22Rv1 (cell line): ENCODE measurements at regions not wholly inside any gene's neighbourhood (a gene's known extent, or its start where the extent isn't known, plus 50 kb on each side); places are given as distances from the start of the nearest gene placed in this dataset.

Experiments
- H3K27ac ChIP-seq: fragments of 450-650 bp; 2 replicates; pipeline ENCODE4 v1.5.1; 2017
- ZFX ChIP-seq: fragments of 450-650 bp; IDR thresholded peaks from 2 replicates; pipeline ENCODE4 v1.6.1; 2017; ENCODE audit warnings: antibody characterized with exemption, borderline replicate concordance
- TF ChIP-seq, protein P1 (sequence below): fragments of 450-650 bp; IDR thresholded peaks from 2 replicates; pipeline ENCODE4 v1.5.1; 2017; ENCODE audit warnings: mild to moderate bottlenecking

DNA sequence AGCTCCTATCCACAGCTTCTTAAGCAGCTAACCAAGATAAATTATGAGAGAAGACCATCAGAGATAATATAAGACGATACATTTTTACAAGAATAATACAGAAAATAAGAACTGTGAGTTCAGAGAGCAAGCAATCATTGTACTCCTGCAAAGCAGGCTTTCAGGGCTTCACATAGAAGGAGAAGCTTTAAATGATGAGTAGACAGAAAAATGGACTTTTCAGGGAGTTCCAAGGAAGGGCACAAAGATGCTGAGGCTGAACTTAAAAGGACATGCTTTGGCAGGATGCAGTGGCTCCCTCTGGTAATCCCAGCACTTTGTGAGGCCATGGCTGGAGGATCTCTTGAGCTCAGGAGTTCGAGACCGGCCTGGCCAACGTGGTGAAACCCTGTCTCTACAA, 159.5 kb downstream of the POU4F1 start:
- no peak overlapping the region for H3K27ac ChIP-seq
- TF ChIP-seq, protein P1, sequence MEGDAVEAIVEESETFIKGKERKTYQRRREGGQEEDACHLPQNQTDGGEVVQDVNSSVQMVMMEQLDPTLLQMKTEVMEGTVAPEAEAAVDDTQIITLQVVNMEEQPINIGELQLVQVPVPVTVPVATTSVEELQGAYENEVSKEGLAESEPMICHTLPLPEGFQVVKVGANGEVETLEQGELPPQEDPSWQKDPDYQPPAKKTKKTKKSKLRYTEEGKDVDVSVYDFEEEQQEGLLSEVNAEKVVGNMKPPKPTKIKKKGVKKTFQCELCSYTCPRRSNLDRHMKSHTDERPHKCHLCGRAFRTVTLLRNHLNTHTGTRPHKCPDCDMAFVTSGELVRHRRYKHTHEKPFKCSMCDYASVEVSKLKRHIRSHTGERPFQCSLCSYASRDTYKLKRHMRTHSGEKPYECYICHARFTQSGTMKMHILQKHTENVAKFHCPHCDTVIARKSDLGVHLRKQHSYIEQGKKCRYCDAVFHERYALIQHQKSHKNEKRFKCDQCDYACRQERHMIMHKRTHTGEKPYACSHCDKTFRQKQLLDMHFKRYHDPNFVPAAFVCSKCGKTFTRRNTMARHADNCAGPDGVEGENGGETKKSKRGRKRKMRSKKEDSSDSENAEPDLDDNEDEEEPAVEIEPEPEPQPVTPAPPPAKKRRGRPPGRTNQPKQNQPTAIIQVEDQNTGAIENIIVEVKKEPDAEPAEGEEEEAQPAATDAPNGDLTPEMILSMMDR: no peak
- TF ChIP-seq ZFX: no peak

DNA sequence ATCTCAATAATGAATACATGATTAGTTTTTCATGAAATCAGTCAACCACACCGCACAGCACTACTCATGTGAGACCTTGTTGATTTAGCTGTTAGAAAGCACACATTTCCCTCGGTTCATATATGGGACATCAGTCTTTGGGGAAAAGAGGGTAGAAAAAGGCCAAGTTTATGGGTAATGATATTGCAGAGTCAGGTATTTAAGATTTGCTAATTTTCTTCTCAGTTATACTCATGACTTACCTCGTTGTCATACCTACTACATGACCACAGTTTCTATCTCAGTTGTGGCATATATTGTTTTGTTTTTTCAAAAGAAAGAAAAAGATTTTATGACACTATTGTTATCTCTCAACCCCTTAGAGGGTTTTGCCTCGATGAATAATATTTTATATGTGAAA, 165.6 kb downstream of the POU4F1 start:
- TF ChIP-seq, protein P1: no peak
- no peak for TF ChIP-seq ZFX
- H3K27ac ChIP-seq: no peak overlapping the region

DNA sequence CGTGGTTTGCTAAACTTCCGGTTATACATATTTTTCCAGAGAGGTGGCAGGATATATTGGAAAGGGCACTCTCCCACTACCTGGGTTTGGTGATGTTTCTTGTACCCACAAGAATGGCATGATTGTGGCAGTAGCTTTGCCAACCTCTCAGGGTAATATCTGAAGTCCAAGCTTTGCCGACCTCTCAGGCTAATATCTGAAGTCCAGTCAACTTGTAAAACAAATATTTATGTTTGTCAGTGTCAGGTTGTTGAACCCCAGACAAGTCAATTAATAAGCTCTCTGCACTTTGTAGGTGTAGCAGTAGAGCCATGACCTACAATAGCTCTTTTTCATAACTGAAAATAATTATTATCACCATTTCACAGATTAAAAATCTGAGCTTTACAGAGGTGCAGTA, 167.0 kb downstream of the POU4F1 start:
- no peak for TF ChIP-seq ZFX
- TF ChIP-seq, protein P1: no peak
- no peak overlapping the region for H3K27ac ChIP-seq

DNA sequence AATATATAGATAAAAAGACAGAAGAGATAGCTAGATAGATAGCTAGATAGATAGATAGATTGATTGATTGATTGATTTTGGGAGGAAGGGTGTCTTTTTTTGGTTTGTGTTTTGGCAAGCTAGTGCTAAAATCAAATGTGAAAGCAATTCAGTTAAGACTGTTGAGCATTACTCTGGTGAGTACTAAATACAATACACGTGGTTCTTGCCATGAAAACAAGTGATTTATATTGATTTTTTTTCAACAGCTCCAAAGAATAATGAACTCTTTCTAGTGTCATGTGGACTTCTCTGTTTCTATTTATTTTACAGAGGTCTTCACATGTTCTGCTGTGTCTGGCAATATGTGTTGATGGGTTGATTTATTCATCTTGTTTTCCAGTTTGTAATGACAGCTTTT, 172.0 kb downstream of the POU4F1 start:
- no peak for TF ChIP-seq ZFX
- TF ChIP-seq, protein P1: no peak
- H3K27ac ChIP-seq: no peak overlapping the region

DNA sequence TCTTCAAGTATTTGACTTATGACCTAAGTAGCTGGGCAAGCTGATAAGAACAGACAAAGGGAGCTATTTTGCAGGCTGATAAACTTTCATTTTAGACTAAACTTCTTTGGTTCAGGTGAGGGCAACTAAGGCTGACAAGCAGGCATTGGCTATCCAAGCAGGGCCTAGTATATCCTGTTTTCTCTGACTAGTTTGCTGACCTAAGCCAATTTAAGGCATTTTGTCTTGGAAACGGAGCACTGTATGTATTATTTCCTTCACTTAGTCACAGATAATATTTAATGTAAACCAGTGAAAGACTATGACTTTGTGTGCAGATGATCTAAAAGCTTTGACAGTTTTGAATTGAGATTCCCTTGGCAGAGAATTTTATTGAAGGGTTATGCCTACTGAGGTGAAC, 172.5 kb downstream of the POU4F1 start:
- TF ChIP-seq, protein P1: no peak
- TF ChIP-seq ZFX: no peak
- no peak overlapping the region for H3K27ac ChIP-seq

DNA sequence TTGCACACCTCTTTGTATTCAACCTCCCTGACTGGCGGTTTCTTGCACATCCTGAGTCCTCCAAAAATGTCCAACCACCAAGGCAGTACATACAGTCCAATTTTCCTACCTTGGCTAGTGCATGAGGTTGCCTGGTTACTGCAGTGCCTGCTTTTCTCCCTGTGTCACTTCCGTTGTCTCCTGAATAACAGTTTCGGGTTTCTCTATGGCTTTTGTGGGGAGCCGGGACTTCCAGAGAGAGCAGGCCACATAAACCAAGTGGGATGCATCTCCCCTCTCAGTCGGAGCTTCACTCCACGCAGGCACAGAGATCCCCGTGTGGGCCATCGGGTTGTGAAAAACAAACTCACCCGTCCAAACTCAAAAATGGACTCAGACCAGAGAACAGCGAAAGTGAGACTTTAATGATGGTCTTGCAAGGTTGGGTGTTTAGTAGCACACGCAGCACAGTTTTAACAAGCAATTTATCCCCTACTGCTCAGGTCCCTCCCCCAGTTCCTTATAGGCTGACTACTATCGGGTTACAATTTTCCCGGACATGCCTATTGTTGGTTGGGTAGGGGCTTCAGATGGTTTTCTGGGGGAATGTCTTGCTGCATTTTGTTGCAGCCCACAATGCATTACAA, 173.1 kb downstream of the POU4F1 start:
- TF ChIP-seq, protein P1: no peak
- TF ChIP-seq ZFX: no peak
- H3K27ac ChIP-seq: no peak overlapping the region

DNA sequence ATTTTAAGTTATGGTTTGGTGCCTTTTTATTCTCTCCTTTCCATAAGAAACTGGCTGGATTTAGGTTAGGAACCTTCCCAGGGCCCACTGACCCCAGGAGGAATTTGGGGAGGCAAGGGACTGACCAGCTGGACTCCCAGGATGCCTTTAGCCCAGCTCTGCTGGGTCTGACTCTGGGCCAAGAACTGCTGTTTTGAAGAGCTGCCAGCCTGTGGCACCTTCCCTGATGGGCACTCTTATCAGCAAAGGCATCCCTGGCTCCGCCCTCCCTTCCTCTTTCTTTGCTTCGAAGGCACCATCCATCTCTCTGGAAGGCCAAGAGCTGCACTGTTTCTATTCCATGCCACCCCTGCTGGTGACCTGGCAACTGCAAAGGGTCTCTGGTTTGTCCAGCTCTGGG, 174.7 kb downstream of the POU4F1 start:
- TF ChIP-seq, protein P1: no peak
- TF ChIP-seq ZFX: no peak
- no peak overlapping the region for H3K27ac ChIP-seq
